Stimulated activated memory B cell treated with anti-CD40 and anti-IgM and Interleukin-4, amounts not matched to agents 10 μg/mL and 1 μg/mL and 100 μg/mL, for 72 hours (primary cell): ENCODE measurements at regions not wholly inside any gene's neighbourhood (a gene's known extent, or its start where the extent isn't known, plus 50 kb on each side); places are given as distances from the start of the nearest gene placed in this dataset.

Source experiments
- ATAC-seq: fragments of 150-1000 bp; cut with Tn5 transposase; 2 replicates; pipeline ENCODE4 v1.10.0; 2021
- H3K27ac Mint-ChIP-seq: one replicate; pipeline ENCODE4 v1.8.0; 2022; ENCODE audit warnings: mild to moderate bottlenecking, mixed read lengths
- H3K27me3 Mint-ChIP-seq: one replicate; pipeline ENCODE4 v1.8.0; 2022; ENCODE audit warnings: mixed read lengths
- H3K36me3 Mint-ChIP-seq: one replicate; pipeline ENCODE4 v1.8.0; 2022; ENCODE audit warnings: mixed read lengths
- H3K4me1 Mint-ChIP-seq: one replicate; pipeline ENCODE4 v1.8.0; 2022; ENCODE audit warnings: mixed read lengths
- H3K4me3 Mint-ChIP-seq: one replicate; pipeline ENCODE4 v1.8.0; 2022; ENCODE audit warnings: mild to moderate bottlenecking, moderate library complexity, mixed read lengths
- H3K9me3 Mint-ChIP-seq: one replicate; pipeline ENCODE4 v1.8.0; 2022; ENCODE audit warnings: mixed read lengths

DNA sequence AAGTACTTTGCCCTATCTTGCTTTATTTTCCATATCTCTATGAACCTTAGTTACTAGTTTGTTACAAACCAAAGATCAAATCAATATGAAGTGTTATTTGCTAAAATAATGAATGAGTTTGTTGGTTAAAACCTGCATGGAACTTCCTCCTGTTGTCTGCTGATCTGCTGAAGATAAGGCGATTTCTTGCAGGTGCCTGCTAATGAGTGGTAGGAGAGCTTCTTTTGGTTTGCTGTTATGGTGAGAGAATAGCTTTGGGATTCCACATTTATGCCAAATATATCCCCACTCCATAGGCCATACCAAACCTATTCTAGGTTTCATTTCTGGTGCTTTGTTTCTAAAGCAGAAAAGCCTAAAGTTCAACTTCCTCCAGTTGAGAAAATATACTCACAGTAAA, 103.8 kb upstream of the PCDH10 start:
- H3K27me3 Mint-ChIP-seq: no peaks in the 10 kb centered on the region
- H3K4me1 Mint-ChIP-seq: no peaks in the 10 kb centered on the region
- H3K4me3 Mint-ChIP-seq: no peak overlapping the region
- H3K27ac Mint-ChIP-seq: no peak overlapping the region
- H3K9me3 Mint-ChIP-seq: peaks cover 13% of the 10 kb centered on the region
- H3K36me3 Mint-ChIP-seq: no peaks in the 10 kb centered on the region
- ATAC-seq: no peak

DNA sequence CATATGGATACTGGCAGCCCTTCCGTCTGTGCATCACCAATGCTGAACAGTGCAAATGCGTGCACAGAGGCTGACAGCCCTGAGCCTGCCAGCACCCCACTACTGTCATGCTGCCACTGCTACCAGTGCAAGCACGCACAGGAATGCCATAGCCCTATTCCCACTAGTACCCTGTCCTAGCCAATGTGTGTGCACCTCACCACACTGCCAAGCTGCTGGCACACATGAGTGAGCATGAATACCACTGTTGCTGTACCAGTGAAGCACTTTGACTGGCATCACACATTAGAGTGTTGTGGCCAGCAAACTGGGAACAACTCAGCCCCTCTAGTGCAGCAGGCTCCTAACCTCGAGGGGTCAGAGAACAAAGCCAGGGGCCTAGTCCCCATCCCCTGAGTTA, 102.9 kb upstream of the PCDH10 start:
- Mint-ChIP-seq H3K9me3 (peaks cover 15% of the 10 kb centered on the region), H3K4me1 (no peaks in the 10 kb centered on the region), H3K27ac (no peak overlapping the region), H3K36me3 (no peaks in the 10 kb centered on the region), H3K4me3 (no peak overlapping the region), H3K27me3 (no peaks in the 10 kb centered on the region)
- ATAC-seq: no peak

DNA sequence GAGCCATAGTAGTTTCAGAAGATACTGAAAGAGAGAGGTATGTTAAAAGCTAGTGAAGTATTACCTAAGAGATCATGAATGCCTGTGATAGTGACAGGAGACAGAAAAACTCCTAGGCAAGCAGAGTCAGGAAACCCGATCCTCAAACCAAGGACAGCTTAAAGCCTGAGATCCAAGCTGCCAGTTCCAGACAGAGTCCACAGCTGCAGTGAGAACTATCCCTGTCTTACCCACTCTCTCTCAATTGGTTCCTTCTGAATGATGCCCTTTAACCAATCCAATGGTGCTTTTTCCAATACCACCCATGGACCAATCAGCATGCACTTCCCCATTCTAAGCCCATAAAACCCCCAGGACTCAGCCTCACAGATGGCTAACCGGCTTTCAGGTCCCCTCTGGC, 90.4 kb upstream of the PCDH10 start:
- no peak for ATAC-seq
- no peaks in the 10 kb centered on the region for H3K9me3 Mint-ChIP-seq
- no peak overlapping the region for H3K4me3 Mint-ChIP-seq
- H3K4me1 Mint-ChIP-seq: no peaks in the 10 kb centered on the region
- no peaks in the 10 kb centered on the region for H3K27me3 Mint-ChIP-seq
- H3K36me3 Mint-ChIP-seq: no peaks in the 10 kb centered on the region
- no peak overlapping the region for H3K27ac Mint-ChIP-seq

DNA sequence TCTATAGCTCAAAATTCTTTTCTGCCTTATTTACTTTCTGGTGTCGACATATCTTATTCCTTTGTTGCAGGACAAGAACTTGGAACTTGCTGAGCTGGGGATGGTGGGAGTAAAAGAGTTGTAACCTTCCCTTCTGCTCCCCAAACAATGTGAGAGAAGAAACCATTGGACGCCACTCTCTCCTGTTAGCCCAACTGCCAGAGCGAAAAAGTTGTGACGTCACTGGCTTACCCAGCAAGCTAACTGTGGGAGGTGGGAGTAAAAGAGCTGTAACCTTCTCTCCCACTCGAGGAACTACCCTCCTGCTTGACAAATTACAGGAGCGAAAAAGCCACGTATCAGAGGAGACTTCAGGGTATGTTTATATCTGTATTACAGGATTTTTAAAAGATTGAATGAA, 90.0 kb upstream of the PCDH10 start:
- H3K27ac Mint-ChIP-seq: no peak overlapping the region
- no peaks in the 10 kb centered on the region for H3K4me1 Mint-ChIP-seq
- H3K9me3 Mint-ChIP-seq: no peaks in the 10 kb centered on the region
- H3K27me3 Mint-ChIP-seq: no peaks in the 10 kb centered on the region
- no peak for ATAC-seq
- no peaks in the 10 kb centered on the region for H3K36me3 Mint-ChIP-seq
- no peak overlapping the region for H3K4me3 Mint-ChIP-seq

DNA sequence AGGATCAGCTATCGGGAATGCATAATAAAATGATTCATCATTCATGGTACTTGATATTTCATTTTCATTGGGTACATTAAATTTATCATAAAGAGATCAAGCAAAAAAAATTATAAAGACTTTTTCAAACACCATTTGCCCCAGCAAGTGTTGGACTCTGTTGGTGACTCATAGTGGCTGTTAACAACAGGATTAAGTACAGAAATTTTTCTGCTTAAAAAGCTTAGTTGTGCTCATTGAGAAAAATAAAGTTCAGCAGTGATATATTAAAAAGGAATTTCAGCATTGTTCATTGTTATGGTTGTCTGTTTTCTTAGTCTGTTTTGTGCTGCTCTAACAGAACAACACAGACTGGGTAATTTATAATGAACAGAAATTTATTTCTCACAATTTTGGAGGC, 86.2 kb upstream of the PCDH10 start:
- Mint-ChIP-seq H3K4me1 (no peaks in the 10 kb centered on the region), H3K27ac (no peak overlapping the region), H3K9me3 (peaks cover 6% of the 10 kb centered on the region), H3K4me3 (no peak overlapping the region), H3K36me3 (no peaks in the 10 kb centered on the region), H3K27me3 (no peaks in the 10 kb centered on the region)
- no peak for ATAC-seq

DNA sequence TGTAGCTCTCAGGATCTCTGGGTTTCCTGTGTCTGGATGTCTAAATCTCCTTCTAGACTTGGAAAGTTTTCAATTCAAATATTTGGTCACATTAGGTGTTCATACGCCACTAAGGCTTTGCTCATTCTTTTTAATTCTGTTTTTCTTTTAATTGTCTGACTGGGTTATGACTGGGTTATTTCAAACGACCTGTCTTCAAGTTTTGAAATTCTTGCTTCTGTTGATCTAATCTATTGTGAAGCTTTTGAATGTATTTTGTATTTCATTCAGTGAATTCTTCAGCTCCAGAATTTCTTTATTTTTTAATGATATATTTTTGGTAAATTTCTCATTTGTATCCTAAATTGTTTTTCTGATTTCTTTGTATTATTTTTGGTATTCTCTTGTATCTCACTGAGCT, 81.0 kb upstream of the PCDH10 start:
- H3K9me3 Mint-ChIP-seq: peaks cover 26% of the 10 kb centered on the region
- H3K27me3 Mint-ChIP-seq: no peaks in the 10 kb centered on the region
- ATAC-seq: no peak
- H3K4me3 Mint-ChIP-seq: no peak overlapping the region
- no peaks in the 10 kb centered on the region for H3K36me3 Mint-ChIP-seq
- H3K27ac Mint-ChIP-seq: no peak overlapping the region
- no peaks in the 10 kb centered on the region for H3K4me1 Mint-ChIP-seq

DNA sequence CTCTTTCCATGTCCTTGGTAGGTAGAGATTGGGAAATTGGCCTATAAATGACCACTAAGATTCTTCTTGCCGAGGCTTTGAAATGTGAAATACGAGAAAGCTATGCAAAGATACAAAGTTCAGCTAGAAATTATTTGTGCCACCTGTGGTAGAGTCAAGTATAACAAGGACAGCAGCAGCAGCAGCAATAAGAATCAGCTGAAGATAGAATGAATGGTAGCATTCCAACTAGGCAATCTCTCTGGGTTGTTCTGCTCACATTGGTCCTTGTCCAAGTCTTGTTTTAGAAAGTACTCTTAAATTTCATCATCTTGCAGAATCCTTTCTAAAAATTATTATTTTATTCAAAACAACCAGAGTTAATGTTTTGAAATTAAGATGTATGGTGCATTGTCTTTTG, 67.8 kb upstream of the PCDH10 start:
- Mint-ChIP-seq H3K27me3 (no peaks in the 10 kb centered on the region), H3K4me3 (no peak overlapping the region), H3K4me1 (no peaks in the 10 kb centered on the region), H3K36me3 (no peaks in the 10 kb centered on the region), H3K27ac (no peak overlapping the region), H3K9me3 (peaks cover 9% of the 10 kb centered on the region)
- no peak for ATAC-seq

DNA sequence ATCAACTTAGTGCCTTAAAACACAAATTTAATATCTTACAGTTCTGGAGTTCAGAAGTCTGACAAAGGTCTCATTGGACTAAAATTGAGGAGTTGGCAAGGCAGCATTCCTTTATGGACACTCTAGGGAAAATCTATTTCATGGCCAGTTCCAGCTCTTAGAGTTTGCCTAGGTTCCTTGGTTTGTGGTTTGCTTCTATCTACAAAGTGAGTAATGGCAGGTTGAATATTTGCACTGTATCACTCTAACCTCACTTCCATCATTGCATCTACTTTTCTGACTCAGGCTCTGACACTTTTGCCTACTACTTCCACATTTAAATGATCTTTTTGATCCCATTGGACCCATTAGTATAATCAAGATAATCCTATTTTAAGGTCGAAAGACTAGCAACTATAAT, 64.7 kb upstream of the PCDH10 start:
- H3K27me3 Mint-ChIP-seq: no peaks in the 10 kb centered on the region
- ATAC-seq: no peak

DNA sequence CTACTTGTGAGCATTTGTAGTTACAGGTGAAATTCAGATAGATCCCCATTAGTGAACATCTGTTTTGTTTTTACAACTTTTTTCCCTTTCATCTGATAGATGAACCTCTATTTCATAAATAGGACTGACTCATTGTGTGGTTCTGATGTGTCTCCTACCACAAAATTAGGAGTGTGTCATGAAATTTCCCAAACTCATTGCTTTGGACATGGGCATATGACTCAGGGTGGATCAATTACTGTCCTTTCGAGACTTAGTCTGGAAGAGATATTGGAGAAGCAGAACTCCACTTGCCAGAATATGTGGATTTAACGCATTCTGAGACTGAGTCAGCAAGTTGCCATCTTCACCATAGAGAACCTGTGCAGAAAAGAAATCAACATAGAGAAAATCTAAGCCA, 53.5 kb upstream of the PCDH10 start:
- no peaks in the 10 kb centered on the region for H3K36me3 Mint-ChIP-seq
- H3K27me3 Mint-ChIP-seq: no peaks in the 10 kb centered on the region

More for the DNA sequence above, 64.7 kb upstream of the PCDH10 start:
- no peaks in the 10 kb centered on the region for H3K36me3 Mint-ChIP-seq
- no peaks in the 10 kb centered on the region for H3K4me1 Mint-ChIP-seq
- no peaks in the 10 kb centered on the region for H3K9me3 Mint-ChIP-seq
- H3K27ac Mint-ChIP-seq: no peak overlapping the region
- no peak overlapping the region for H3K4me3 Mint-ChIP-seq

DNA sequence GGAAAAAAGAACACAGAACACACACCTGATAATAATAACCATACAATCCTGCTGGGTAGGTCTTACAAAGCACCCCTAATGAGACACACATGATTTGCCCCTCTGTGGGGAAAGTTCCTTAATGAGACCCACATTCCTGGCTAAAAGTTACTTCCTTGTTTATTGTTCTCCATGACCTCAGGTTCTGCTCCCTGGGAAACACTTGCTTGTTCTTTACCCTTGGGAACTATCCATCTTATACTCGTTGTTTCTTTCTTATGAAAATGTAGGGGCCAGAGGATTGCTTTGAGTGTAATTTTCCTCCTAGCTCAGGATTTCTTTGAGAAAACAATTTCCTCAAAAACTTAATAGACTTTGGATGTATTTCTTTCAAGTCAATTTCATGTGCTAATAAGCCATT, 52.1 kb upstream of the PCDH10 start:
- no peaks in the 10 kb centered on the region for H3K27me3 Mint-ChIP-seq
- no peak overlapping the region for H3K4me3 Mint-ChIP-seq
- ATAC-seq: no peak
- H3K4me1 Mint-ChIP-seq: no peaks in the 10 kb centered on the region
- peaks cover 3% of the 10 kb centered on the region for H3K9me3 Mint-ChIP-seq
- H3K36me3 Mint-ChIP-seq: no peaks in the 10 kb centered on the region
- H3K27ac Mint-ChIP-seq: no peak overlapping the region

More for the DNA sequence above, 53.5 kb upstream of the PCDH10 start:
- Mint-ChIP-seq H3K4me1 (no peaks in the 10 kb centered on the region), H3K27ac (no peak overlapping the region), H3K4me3 (no peak overlapping the region), H3K9me3 (peaks cover 3% of the 10 kb centered on the region)
- no peak for ATAC-seq
